GM21390 (cell line): ENCODE measurements at regions not wholly inside any gene's neighbourhood (a gene's known extent, or its start where the extent isn't known, plus 50 kb on each side); places are given as distances from the start of the nearest gene placed in this dataset.

Experiments used
- ATAC-seq: cut with Tn5 transposase; IDR thresholded peaks from one replicate; pipeline ENCODE4 v1.9.1; 2021; ENCODE audit not compliant: unreplicated experiment

- ATAC-seq: no peak
Measured at GRCh38 chr22:22080270-22080669, 97.7 kb upstream of the TOP3B start.

- ATAC-seq: no peak
Measured at GRCh38 chr22:22079404-22080148, 97.0 kb upstream of the TOP3B start.

GRCh38 chr22:22078329-22078728 lies 95.7 kb upstream of the TOP3B start:
- ATAC-seq: no peak

- no peak for ATAC-seq
Measured at GRCh38 chr22:22076932-22077703, 94.5 kb upstream of the TOP3B start.

- ATAC-seq: no peak
Measured at GRCh38 chr22:22076361-22076760, 93.8 kb upstream of the TOP3B start.

GRCh38 chr22:22075382-22076163 lies 93.0 kb upstream of the TOP3B start:
- ATAC-seq: no peak

- no peak for ATAC-seq
Measured at GRCh38 chr22:22074634-22075381, 92.2 kb upstream of the TOP3B start.

- ATAC-seq: no peak
Measured at GRCh38 chr22:22073769-22074561, 91.4 kb upstream of the TOP3B start.

GRCh38 chr22:22072169-22072836 lies 89.7 kb upstream of the TOP3B start:
- ATAC-seq: no peak

GRCh38 chr22:22071455-22071854 lies 88.9 kb upstream of the TOP3B start:
- no peak for ATAC-seq

- no peak for ATAC-seq
Measured at GRCh38 chr22:22070371-22070824, 87.8 kb upstream of the TOP3B start.

GRCh38 chr22:22069450-22070370 lies 87.1 kb upstream of the TOP3B start:
- no peak for ATAC-seq

GRCh38 chr22:22068657-22069056 lies 86.1 kb upstream of the TOP3B start:
- no peak for ATAC-seq

- no peak for ATAC-seq
Measured at GRCh38 chr22:22068025-22068424, 85.4 kb upstream of the TOP3B start.

GRCh38 chr22:22067192-22067591 lies 84.6 kb upstream of the TOP3B start:
- no peak for ATAC-seq

- no peak for ATAC-seq
Measured at GRCh38 chr22:22064580-22064979, 82.0 kb upstream of the TOP3B start.

GRCh38 chr22:22062306-22062793 lies 79.8 kb upstream of the TOP3B start:
- ATAC-seq: no peak
